GM12878 (cell line): ENCODE measurements at regions not wholly inside any gene's neighbourhood (a gene's known extent, or its start where the extent isn't known, plus 50 kb on each side); places are given as distances from the start of the nearest gene placed in this dataset.

Source experiments
- ATAC-seq: fragments of 200-7000 bp; cut with Tn5 transposase; 3 replicates; pipeline ENCODE4 v1.9.1; 2020; ENCODE audit warnings: mild to moderate bottlenecking, moderate library complexity
- BruUV-seq: library from RNA; stranded (reverse); fragments of 400-500 nt; replicated peaks from 2 replicates; lab custom pipeline; 2021; lab: Mats Ljungman, UMichigan
- CTCF ChIA-PET: fragments of 300-600 bp; sonication (Branson Sonifier 250); formaldehyde crosslinking; extraction: SDS; loops from one replicate; lab custom pipeline; 2021; ENCODE audit warnings: inconsistent platforms; lab: Yijun Ruan, JAX
- POLR2A ChIA-PET: fragments of 350-600 bp; formaldehyde crosslinking; extraction: SDS; loops from one replicate; lab custom pipeline; 2021; ENCODE audit warnings: inconsistent platforms; lab: Charles Lee
- RAD21 ChIA-PET: fragments of 300-600 bp; sonication (Branson Sonifier 250); formaldehyde crosslinking; loops from one replicate; lab custom pipeline; 2023; ENCODE audit warnings: antibody characterized with exemption; ENCODE audit not compliant: unreplicated experiment; lab: Charles Lee
- SMC1A ChIA-PET: fragments of 300-600 bp; sonication (Branson Sonifier 250); formaldehyde crosslinking; loops from one replicate; lab custom pipeline; 2023; ENCODE audit not compliant: unreplicated experiment, uncharacterized antibody; lab: Charles Lee
- DNase-seq: peaks from one replicate; pipeline ENCODE4 v3.0.0-alpha.2; 2011; ENCODE audit warnings: low read depth, low spot score
- FAIRE-seq: peaks from 3 replicates; lab custom pipeline; 2011; peaks lifted over from hg19 to GRCh38; lab: Jason Lieb, UNC
- H2AFZ ChIP-seq: 2 replicates; pipeline ENCODE4 v1.6.0; 2011; ENCODE audit warnings: low read depth, low read length, control low read depth; ENCODE audit not compliant: control insufficient read depth
- H3K27ac ChIP-seq: 2 replicates; pipeline ENCODE4 v1.5.1; 2011; ENCODE audit warnings: control low read depth; ENCODE audit not compliant: control insufficient read depth, insufficient read depth
- H3K27me3 ChIP-seq, 2 experiments: replicated peaks in 1 of 2; 2 replicates each; pipeline versions ENCODE4 v1.6.0 to v1.6.1; 2011; ENCODE audit warnings: low read length in 1 of 2; ENCODE audit not compliant: control insufficient read depth in 2 of 2, insufficient read depth in 2 of 2
- H3K36me3 ChIP-seq, 2 experiments: 2 replicates each; pipeline ENCODE4 v1.5.1; 2011; ENCODE audit warnings: low read length in 1 of 2; ENCODE audit not compliant: control insufficient read depth in 2 of 2, insufficient read depth in 2 of 2
- H3K4me1 ChIP-seq: 2 replicates; pipeline ENCODE4 v1.6.1; 2011; ENCODE audit warnings: mild to moderate bottlenecking, low read length, moderate library complexity, mixed read lengths; ENCODE audit not compliant: control insufficient read depth, insufficient read depth
- H3K4me2 ChIP-seq: 2 replicates; pipeline ENCODE4 v1.6.0; 2011; ENCODE audit warnings: control low read depth; ENCODE audit not compliant: control insufficient read depth, insufficient read depth
- H3K4me3 ChIP-seq: fragments of 200-600 bp; sonication (generic); 2 replicates; pipeline ENCODE4 v1.5.1; 2016
- H3K79me2 ChIP-seq: 2 replicates; pipeline ENCODE4 v1.6.0; 2011; ENCODE audit warnings: low read length; ENCODE audit not compliant: control insufficient read depth, insufficient read depth
- H3K9ac ChIP-seq: 2 replicates; pipeline ENCODE4 v1.8.0; 2011; ENCODE audit warnings: low read length, control low read depth, mixed read lengths; ENCODE audit not compliant: control insufficient read depth, insufficient read depth
- H3K9me3 ChIP-seq: replicated peaks from 3 replicates; pipeline ENCODE4 v1.5.1; 2011; ENCODE audit warnings: mild to moderate bottlenecking, low read length; ENCODE audit not compliant: control insufficient read depth, insufficient read depth
- H4K20me1 ChIP-seq: 2 replicates; pipeline ENCODE4 v1.6.0; 2011; ENCODE audit not compliant: control insufficient read depth, insufficient read depth
- EGR1 ChIP-seq, 2 experiments: IDR thresholded peaks; 1 replicate in 1 of 2; 2 replicates in 1 of 2; pipeline ENCODE4 v1.6.1; 2011 to 2012; ENCODE audit warnings: low read depth in 2 of 2, low read length in 2 of 2, borderline replicate concordance in 1 of 2, mild to moderate bottlenecking in 1 of 2, moderate library complexity in 1 of 2
- HDAC6 ChIP-seq: fragments of 200-600 bp; sonication (generic); IDR thresholded peaks from one replicate; pipeline ENCODE4 v1.8.0; 2017; ENCODE audit warnings: antibody characterized with exemption; ENCODE audit not compliant: unreplicated experiment
- HSF1 ChIP-seq: fragments of 150-350 bp; IDR thresholded peaks from 2 replicates; pipeline ENCODE4 v1.6.1; 2014; ENCODE audit warnings: mild to moderate bottlenecking, low read depth, low read length
- KDM1A ChIP-seq: fragments of 200-600 bp; sonication (generic); IDR thresholded peaks from 2 replicates; pipeline ENCODE4 v1.6.1; 2016; ENCODE audit warnings: borderline replicate concordance
- MEF2B ChIP-seq: fragments of 450-650 bp; IDR thresholded peaks from 2 replicates; pipeline ENCODE4 v1.6.1; 2018; ENCODE audit warnings: mild to moderate bottlenecking, moderate library complexity; ENCODE audit not compliant: partially characterized antibody, poor library complexity, severe bottlenecking
- MYC ChIP-seq: IDR thresholded peaks from 2 replicates; pipeline ENCODE4 v1.6.1; 2011; ENCODE audit warnings: mild to moderate bottlenecking, low read length, moderate library complexity, inconsistent platforms; ENCODE audit not compliant: insufficient read depth, insufficient replicate concordance, insufficient read length, severe bottlenecking
- POLR2AphosphoS5 ChIP-seq: IDR thresholded peaks from 2 replicates; pipeline ENCODE4 v1.6.1; 2011; ENCODE audit warnings: mild to moderate bottlenecking, low read length, inconsistent platforms
- POU2F2 ChIP-seq: IDR thresholded peaks from 3 replicates; pipeline ENCODE4 v1.6.1; 2011; ENCODE audit warnings: low read depth, mild to moderate bottlenecking, low read length, borderline replicate concordance
- RCOR1 ChIP-seq: conservative IDR thresholded peaks from 2 replicates; pipeline ENCODE4 v1.6.1; 2012; ENCODE audit warnings: low read depth, low read length, improper control_type of control experiment
- SPI1 ChIP-seq: IDR thresholded peaks from 2 replicates; pipeline ENCODE4 v1.6.1; 2011; ENCODE audit warnings: low read depth, mild to moderate bottlenecking, low read length, moderate library complexity, borderline replicate concordance; ENCODE audit not compliant: insufficient read depth
- STAT1 ChIP-seq: fragments of 450-650 bp; conservative IDR thresholded peaks from 2 replicates; pipeline ENCODE4 v1.6.1; 2014; ENCODE audit warnings: antibody characterized with exemption, mild to moderate bottlenecking
- SUZ12 ChIP-seq: fragments of 200-600 bp; sonication (generic); IDR thresholded peaks from one replicate; pipeline ENCODE4 v1.6.1; 2018; ENCODE audit warnings: antibody characterized with exemption, mild to moderate bottlenecking; ENCODE audit not compliant: unreplicated experiment
- WRNIP1 ChIP-seq: IDR thresholded peaks from 2 replicates; pipeline ENCODE4 v1.6.1; 2011; ENCODE audit warnings: low read depth, low read length, improper control_type of control experiment, borderline replicate concordance
- YY1 ChIP-seq: IDR thresholded peaks from 2 replicates; pipeline ENCODE4 v1.6.1; 2011; ENCODE audit warnings: low read depth, mild to moderate bottlenecking, low read length
- WGBS: methylation state at CpG from one replicate; pipeline ENCODE4 v1.1.6; 2016; ENCODE audit warnings: low lambda C conversion rate; ENCODE audit not compliant: insufficient replicate concordance, insufficient coverage; ENCODE audit errors: missing lambda C conversion rate; 5-methylcytosine and 5-hydroxymethylcytosine counted together
- in situ Hi-C: fragments of 300-500 bp; cut with MboI; formaldehyde crosslinking; loops from 9 replicates; pipeline ENCODE4 v1.14.3; 2018; ENCODE audit warnings: mixed read lengths
- intact Hi-C: fragments of 100-400 bp; cut with micrococcal nuclease; formaldehyde crosslinking; loops from one replicate; pipeline ENCODE4 v1.14.2; 2022; ENCODE audit not compliant: unreplicated experiment
- TF ChIP-seq, protein P1 (sequence below): fragments of 450-650 bp; IDR thresholded peaks from 2 replicates; pipeline ENCODE4 v1.6.1; 2017; ENCODE audit warnings: borderline replicate concordance

DNA sequence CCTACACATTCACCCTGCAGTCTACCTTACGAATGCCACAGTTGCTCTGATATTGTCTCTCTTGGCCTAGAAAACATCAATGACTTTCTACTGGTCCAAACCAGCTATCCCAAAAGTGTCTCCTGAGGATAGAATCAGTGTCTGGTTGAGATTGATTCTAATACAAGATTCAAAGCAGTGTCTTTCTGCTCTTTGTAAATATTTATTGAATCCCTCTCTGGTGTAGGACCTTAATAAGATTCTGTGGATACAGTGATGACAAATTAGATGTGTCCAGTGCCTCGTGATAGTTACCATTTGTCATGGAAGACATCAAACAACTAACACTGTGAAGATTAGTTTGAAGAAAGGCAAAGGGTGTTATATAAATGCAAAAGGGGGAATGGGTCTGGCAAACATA lies 380.7 kb upstream of the TRIB2 start:
- no peaks in the 10 kb centered on the region; the same call in 2 of the 3 replicates for H3K9me3 ChIP-seq
- BruUV-seq: no TSS peak
- H3K79me2 ChIP-seq: no peaks in the 10 kb centered on the region
- no peak overlapping the region for H3K9ac ChIP-seq
- 31% methylated on average over 2 of the region's 2 CpGs for WGBS
- no peaks in the 10 kb centered on the region for H4K20me1 ChIP-seq
- H3K27me3 ChIP-seq: no peaks in the 10 kb centered on the region
- no peak for FAIRE-seq
- ATAC-seq: no peak
- H3K4me3 ChIP-seq: no peak overlapping the region
- intact Hi-C loops (no loop called here), in situ Hi-C loops (no loop called here)
- no peaks in the 10 kb centered on the region for H3K36me3 ChIP-seq
- ChIA-PET SMC1A (no interaction called here), POLR2A (no interaction called here), RAD21 (no interaction called here), CTCF (no interaction called here)
- no peak overlapping the region for H3K27ac ChIP-seq
- H2AFZ ChIP-seq: no peak overlapping the region
- H3K4me1 ChIP-seq: no peaks in the 10 kb centered on the region
- TF ChIP-seq MEF2B (no peak), EGR1 (IDR thresholded peaks at IDR 0.05; ENCODE audit: borderline replicate concordance in 1 of 2, low read depth in 2 of 2, low read length in 2 of 2) (no peak), HDAC6 (no peak), HSF1 (no peak)
- no peak for DNase-seq
- no peak overlapping the region for H3K4me2 ChIP-seq

DNA sequence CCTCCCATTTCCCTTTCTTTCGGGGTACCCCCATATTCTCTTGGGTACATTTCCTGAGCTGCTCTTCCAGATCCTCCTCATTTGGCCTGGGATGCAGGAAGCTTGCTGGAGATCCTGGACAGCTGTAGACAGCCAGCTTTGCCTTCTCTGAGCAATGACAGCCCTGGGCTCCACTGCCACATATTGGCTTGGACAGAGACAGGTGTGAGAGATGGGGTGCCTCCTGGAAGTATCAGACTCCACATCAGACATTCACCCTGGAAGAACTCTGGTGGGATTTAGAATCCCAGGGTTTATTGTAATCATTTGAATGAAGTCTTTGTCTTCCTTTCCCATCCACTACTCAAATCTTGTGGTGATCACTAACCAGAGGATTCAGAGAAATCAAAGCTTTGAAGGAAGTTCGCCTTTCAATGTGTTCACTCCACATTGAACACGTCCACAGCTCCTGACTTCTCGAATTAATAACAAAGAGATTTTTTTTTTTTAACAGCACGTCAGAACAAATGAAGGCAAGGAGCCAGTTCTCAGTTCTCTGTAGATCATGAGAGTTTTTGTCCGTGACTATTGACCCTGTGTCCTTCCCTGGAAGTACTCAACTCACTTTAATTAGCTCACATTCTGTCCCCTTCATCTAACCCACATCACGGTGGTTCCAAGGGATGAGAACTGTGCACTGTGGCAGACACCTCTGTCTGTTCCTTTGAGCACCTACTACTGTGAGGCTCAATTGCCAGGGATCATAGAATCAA lies 377.6 kb upstream of the TRIB2 start:
- ATAC-seq (no peak), FAIRE-seq (no peak), DNase-seq (no peak)
- Histone ChIP-seq H4K20me1 (no peaks in the 10 kb centered on the region), H3K4me1 (no peaks in the 10 kb centered on the region), H3K9me3 (no peaks in the 10 kb centered on the region; the same call in 2 of the 3 replicates), H3K79me2 (no peaks in the 10 kb centered on the region), H3K27me3 (no peaks in the 10 kb centered on the region), H3K4me2 (no peak overlapping the region), H3K27ac (no peak overlapping the region), H3K36me3 (no peaks in the 10 kb centered on the region), H2AFZ (no peak overlapping the region), H3K9ac (no peak overlapping the region), H3K4me3 (no peak overlapping the region)
- RAD21 ChIA-PET: no interaction called here
- intact Hi-C loops: no loop called here
- WGBS: 86% methylated on average over 7 of the region's 7 CpGs
- in situ Hi-C loops: no loop called here
- POLR2A ChIA-PET: no interaction called here
- CTCF ChIA-PET: interaction anchor here (1.1 kb wide), 1 partner anchor 16 kb away, joined by 3 read pairs; no protein-coding TSS in a partner anchor
- BruUV-seq: no TSS peak
- SMC1A ChIA-PET: no interaction called here
- TF ChIP-seq KDM1A (no peak), POU2F2 (no peak), RCOR1 (no peak), WRNIP1 (no peak), STAT1 (no peak), POLR2AphosphoS5 (no peak), SPI1 (no peak), YY1 (no peak), MYC (no peak), SUZ12 (no peak)
- TF ChIP-seq, protein P1, sequence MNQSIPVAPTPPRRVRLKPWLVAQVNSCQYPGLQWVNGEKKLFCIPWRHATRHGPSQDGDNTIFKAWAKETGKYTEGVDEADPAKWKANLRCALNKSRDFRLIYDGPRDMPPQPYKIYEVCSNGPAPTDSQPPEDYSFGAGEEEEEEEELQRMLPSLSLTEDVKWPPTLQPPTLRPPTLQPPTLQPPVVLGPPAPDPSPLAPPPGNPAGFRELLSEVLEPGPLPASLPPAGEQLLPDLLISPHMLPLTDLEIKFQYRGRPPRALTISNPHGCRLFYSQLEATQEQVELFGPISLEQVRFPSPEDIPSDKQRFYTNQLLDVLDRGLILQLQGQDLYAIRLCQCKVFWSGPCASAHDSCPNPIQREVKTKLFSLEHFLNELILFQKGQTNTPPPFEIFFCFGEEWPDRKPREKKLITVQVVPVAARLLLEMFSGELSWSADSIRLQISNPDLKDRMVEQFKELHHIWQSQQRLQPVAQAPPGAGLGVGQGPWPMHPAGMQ: no peak
